ENCODE measurements at regions not wholly inside any gene's neighbourhood (a gene's known extent, or its start where the extent isn't known, plus 50 kb on each side); places are given as distances from the start of the nearest gene placed in this dataset.

GRCh38 chr7:27405780-27406179 lies 163.2 kb downstream of the EVX1 start:
- ATAC-seq (no peak), FAIRE-seq (no peak), DNase-seq (ENCODE audit: low spot score) (no peak)
- no peaks in the 10 kb centered on the region for H3K27me3 ChIP-seq (ENCODE audit: control insufficient read depth in 1 of 2, insufficient read depth in 2 of 2, low read length in 2 of 2)
- TF ChIP-seq ATF1 (CRISPR knock-in tag; IDR thresholded peaks at IDR 0.05) (no peak), MAFF (IDR thresholded peaks at IDR 0.05; ENCODE audit: low read depth, low read length) (no peak), CREB1 (IDR thresholded peaks at IDR 0.05) (peak; percentile 59), CREB1 (CRISPR knock-in tag; IDR thresholded peaks at IDR 0.05) (no peak), SSRP1 (CRISPR knock-in tag; IDR thresholded peaks at IDR 0.05) (no peak)
- no peak overlapping the region for H3K4me2 ChIP-seq (ENCODE audit: low read depth, low read length)
- H3K36me3 ChIP-seq (replicated peaks in 1 of 2; ENCODE audit: control insufficient read depth in 1 of 2, insufficient read depth in 2 of 2, low read length in 2 of 2), result no peaks in the 10 kb centered on the region
- H2AFZ ChIP-seq (ENCODE audit: low read length), result no peak overlapping the region
- H3K9me3 ChIP-seq (ENCODE audit: low read length), result no peaks in the 10 kb centered on the region
- BruUV-seq (replicated peaks), result no TSS peak
- no peaks in the 10 kb centered on the region for H3K4me1 ChIP-seq (ENCODE audit: insufficient read depth, low read length)
- ChIA-PET POLR2A (no interaction called here), CTCF (ENCODE audit: low intra/inter-chr PET ratio, low total read pairs) (no interaction called here)
- no peak overlapping the region for H3K27ac ChIP-seq (ENCODE audit: extremely low read length, insufficient read depth, low read length)
- H3K4me3 ChIP-seq (replicated peaks in 1 of 3; ENCODE audit: insufficient read depth in 1 of 3, low read depth in 2 of 3, low read length in 3 of 3), result no peak overlapping the region
- H4K20me1 ChIP-seq (ENCODE audit: insufficient read depth, low read length), result no peaks in the 10 kb centered on the region
- H3K79me2 ChIP-seq (ENCODE audit: insufficient read depth, low read length), result no peaks in the 10 kb centered on the region
- intact Hi-C loops (cut with micrococcal nuclease; ENCODE audit: unreplicated experiment), result no loop called here
- in situ Hi-C loops (cut with HindIII; ENCODE audit: extremely low pct_ligation_motif_present, low pct_unique_long_range_greater_than_20kb), result no loop called here
- H3K9ac ChIP-seq (ENCODE audit: insufficient read depth, low read depth, low read length), result no peak overlapping the region
- 58% methylated on average over 8 of the region's 8 CpGs for WGBS (ENCODE audit: low lambda C conversion rate)

DNA sequence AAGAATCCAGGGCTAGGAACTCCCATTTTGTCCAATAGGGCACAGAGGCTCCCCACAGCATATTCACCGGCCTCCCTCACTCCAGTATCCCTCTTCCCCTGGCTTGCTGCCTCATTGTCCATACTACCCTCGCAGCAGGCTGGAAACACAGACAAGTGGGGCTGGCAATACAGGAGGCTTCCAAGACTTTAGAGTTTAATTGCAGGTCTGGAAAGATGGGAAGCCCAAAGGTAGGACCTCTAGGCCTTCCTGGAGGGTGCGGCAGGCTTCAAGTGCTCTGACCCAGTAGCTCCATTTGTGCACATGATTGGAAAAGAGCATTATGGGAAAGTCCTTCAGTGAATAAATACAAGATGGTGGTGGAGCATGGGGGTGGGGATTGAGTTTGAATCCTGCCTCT lies 166.7 kb downstream of the EVX1 start:
- H3K4me3 ChIP-seq (replicated peaks in 1 of 3; ENCODE audit: insufficient read depth in 1 of 3, low read depth in 2 of 3, low read length in 3 of 3), result no peak overlapping the region
- 46% methylated on average over 3 of the region's 3 CpGs for WGBS (ENCODE audit: low lambda C conversion rate)
- CTCF ChIA-PET (ENCODE audit: low intra/inter-chr PET ratio, low total read pairs), result no interaction called here
- H3K36me3 ChIP-seq (replicated peaks in 1 of 2; ENCODE audit: control insufficient read depth in 1 of 2, insufficient read depth in 2 of 2, low read length in 2 of 2), result no peaks in the 10 kb centered on the region
- in situ Hi-C loops (cut with HindIII; ENCODE audit: extremely low pct_ligation_motif_present, low pct_unique_long_range_greater_than_20kb), result no loop called here
- ATAC-seq (no peak), FAIRE-seq (no peak), DNase-seq (ENCODE audit: low spot score) (no peak)
- H3K79me2 ChIP-seq (ENCODE audit: insufficient read depth, low read length), result no peaks in the 10 kb centered on the region
- no peak overlapping the region for H3K9ac ChIP-seq (ENCODE audit: insufficient read depth, low read depth, low read length)
- no peak overlapping the region for H3K4me2 ChIP-seq (ENCODE audit: low read depth, low read length)
- no TSS peak for BruUV-seq (replicated peaks)
- POLR2A ChIA-PET, result no interaction called here
- intact Hi-C loops (cut with micrococcal nuclease; ENCODE audit: unreplicated experiment), result no loop called here
- H3K4me1 ChIP-seq (ENCODE audit: insufficient read depth, low read length), result no peaks in the 10 kb centered on the region
- no peaks in the 10 kb centered on the region for H3K27me3 ChIP-seq (ENCODE audit: control insufficient read depth in 1 of 2, insufficient read depth in 2 of 2, low read length in 2 of 2)
- no peaks in the 10 kb centered on the region for H4K20me1 ChIP-seq (ENCODE audit: insufficient read depth, low read length)
- H3K9me3 ChIP-seq (ENCODE audit: low read length), result no peaks in the 10 kb centered on the region
- no peak overlapping the region for H2AFZ ChIP-seq (ENCODE audit: low read length)
- no peak overlapping the region for H3K27ac ChIP-seq (ENCODE audit: extremely low read length, insufficient read depth, low read length)
- TF ChIP-seq ZNF260 (CRISPR knock-in tag; IDR thresholded peaks at IDR 0.05; ENCODE audit: borderline replicate concordance, low read depth) (no peak), ZNF510 (CRISPR knock-in tag; IDR thresholded peaks at IDR 0.05; ENCODE audit: low read depth) (no peak), HNF4G (IDR thresholded peaks at IDR 0.05; ENCODE audit: borderline replicate concordance, low read depth, low read length) (no peak), HNF4G (CRISPR knock-in tag; IDR thresholded peaks at IDR 0.05; ENCODE audit: borderline replicate concordance, low read depth) (no peak), SCMH1 (CRISPR knock-in tag; IDR thresholded peaks at IDR 0.05; ENCODE audit: borderline replicate concordance) (no peak), ISL2 (CRISPR knock-in tag; IDR thresholded peaks at IDR 0.05) (no peak), AKAP8 (CRISPR knock-in tag; IDR thresholded peaks at IDR 0.05) (no peak), KMT2A (CRISPR knock-in tag; IDR thresholded peaks at IDR 0.05) (no peak), ZNF430 (CRISPR knock-in tag; IDR thresholded peaks at IDR 0.05) (no peak), ATF7 (IDR thresholded peaks at IDR 0.05) (no peak), ATF7 (CRISPR knock-in tag; IDR thresholded peaks at IDR 0.05) (no peak), ZSCAN25 (CRISPR knock-in tag; IDR thresholded peaks at IDR 0.05) (no peak), GATA4 (IDR thresholded peaks at IDR 0.05; ENCODE audit: borderline replicate concordance, low read depth) (no peak)
- TF ChIP-seq, protein P1, sequence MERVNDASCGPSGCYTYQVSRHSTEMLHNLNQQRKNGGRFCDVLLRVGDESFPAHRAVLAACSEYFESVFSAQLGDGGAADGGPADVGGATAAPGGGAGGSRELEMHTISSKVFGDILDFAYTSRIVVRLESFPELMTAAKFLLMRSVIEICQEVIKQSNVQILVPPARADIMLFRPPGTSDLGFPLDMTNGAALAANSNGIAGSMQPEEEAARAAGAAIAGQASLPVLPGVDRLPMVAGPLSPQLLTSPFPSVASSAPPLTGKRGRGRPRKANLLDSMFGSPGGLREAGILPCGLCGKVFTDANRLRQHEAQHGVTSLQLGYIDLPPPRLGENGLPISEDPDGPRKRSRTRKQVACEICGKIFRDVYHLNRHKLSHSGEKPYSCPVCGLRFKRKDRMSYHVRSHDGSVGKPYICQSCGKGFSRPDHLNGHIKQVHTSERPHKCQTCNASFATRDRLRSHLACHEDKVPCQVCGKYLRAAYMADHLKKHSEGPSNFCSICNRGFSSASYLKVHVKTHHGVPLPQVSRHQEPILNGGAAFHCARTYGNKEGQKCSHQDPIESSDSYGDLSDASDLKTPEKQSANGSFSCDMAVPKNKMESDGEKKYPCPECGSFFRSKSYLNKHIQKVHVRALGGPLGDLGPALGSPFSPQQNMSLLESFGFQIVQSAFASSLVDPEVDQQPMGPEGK (CRISPR knock-in tag; IDR thresholded peaks at IDR 0.05), result no peak
- TF ChIP-seq, protein P2, sequence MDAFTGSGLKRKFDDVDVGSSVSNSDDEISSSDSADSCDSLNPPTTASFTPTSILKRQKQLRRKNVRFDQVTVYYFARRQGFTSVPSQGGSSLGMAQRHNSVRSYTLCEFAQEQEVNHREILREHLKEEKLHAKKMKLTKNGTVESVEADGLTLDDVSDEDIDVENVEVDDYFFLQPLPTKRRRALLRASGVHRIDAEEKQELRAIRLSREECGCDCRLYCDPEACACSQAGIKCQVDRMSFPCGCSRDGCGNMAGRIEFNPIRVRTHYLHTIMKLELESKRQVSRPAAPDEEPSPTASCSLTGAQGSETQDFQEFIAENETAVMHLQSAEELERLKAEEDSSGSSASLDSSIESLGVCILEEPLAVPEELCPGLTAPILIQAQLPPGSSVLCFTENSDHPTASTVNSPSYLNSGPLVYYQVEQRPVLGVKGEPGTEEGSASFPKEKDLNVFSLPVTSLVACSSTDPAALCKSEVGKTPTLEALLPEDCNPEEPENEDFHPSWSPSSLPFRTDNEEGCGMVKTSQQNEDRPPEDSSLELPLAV (CRISPR knock-in tag; conservative IDR thresholded peaks at IDR 0.05; ENCODE audit: low read depth), result no peak
